ENCODE measurements at regions not wholly inside any gene's neighbourhood (a gene's known extent, or its start where the extent isn't known, plus 50 kb on each side); places are given as distances from the start of the nearest gene placed in this dataset.

DNA sequence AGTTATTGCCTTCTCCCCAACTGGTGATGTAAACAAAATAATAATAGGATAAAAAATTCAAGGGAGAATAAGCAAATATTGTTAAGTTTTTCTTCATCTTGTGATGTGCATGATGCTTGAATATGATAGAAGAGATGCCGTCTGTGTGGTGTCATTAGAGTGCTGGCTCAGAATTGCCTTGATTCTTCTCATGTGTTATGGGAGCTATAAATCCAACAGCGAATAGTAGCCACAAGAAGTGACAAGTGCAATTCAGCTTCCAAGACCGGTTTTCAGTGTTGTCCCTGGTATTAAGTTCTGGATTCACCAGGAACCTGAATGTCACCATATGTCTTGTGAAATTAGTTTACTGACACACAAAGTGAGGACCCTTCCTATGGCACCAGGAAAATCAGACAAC lies 547.0 kb downstream of the NSUN3 start (continued):
- TF ChIP-seq, protein P1, sequence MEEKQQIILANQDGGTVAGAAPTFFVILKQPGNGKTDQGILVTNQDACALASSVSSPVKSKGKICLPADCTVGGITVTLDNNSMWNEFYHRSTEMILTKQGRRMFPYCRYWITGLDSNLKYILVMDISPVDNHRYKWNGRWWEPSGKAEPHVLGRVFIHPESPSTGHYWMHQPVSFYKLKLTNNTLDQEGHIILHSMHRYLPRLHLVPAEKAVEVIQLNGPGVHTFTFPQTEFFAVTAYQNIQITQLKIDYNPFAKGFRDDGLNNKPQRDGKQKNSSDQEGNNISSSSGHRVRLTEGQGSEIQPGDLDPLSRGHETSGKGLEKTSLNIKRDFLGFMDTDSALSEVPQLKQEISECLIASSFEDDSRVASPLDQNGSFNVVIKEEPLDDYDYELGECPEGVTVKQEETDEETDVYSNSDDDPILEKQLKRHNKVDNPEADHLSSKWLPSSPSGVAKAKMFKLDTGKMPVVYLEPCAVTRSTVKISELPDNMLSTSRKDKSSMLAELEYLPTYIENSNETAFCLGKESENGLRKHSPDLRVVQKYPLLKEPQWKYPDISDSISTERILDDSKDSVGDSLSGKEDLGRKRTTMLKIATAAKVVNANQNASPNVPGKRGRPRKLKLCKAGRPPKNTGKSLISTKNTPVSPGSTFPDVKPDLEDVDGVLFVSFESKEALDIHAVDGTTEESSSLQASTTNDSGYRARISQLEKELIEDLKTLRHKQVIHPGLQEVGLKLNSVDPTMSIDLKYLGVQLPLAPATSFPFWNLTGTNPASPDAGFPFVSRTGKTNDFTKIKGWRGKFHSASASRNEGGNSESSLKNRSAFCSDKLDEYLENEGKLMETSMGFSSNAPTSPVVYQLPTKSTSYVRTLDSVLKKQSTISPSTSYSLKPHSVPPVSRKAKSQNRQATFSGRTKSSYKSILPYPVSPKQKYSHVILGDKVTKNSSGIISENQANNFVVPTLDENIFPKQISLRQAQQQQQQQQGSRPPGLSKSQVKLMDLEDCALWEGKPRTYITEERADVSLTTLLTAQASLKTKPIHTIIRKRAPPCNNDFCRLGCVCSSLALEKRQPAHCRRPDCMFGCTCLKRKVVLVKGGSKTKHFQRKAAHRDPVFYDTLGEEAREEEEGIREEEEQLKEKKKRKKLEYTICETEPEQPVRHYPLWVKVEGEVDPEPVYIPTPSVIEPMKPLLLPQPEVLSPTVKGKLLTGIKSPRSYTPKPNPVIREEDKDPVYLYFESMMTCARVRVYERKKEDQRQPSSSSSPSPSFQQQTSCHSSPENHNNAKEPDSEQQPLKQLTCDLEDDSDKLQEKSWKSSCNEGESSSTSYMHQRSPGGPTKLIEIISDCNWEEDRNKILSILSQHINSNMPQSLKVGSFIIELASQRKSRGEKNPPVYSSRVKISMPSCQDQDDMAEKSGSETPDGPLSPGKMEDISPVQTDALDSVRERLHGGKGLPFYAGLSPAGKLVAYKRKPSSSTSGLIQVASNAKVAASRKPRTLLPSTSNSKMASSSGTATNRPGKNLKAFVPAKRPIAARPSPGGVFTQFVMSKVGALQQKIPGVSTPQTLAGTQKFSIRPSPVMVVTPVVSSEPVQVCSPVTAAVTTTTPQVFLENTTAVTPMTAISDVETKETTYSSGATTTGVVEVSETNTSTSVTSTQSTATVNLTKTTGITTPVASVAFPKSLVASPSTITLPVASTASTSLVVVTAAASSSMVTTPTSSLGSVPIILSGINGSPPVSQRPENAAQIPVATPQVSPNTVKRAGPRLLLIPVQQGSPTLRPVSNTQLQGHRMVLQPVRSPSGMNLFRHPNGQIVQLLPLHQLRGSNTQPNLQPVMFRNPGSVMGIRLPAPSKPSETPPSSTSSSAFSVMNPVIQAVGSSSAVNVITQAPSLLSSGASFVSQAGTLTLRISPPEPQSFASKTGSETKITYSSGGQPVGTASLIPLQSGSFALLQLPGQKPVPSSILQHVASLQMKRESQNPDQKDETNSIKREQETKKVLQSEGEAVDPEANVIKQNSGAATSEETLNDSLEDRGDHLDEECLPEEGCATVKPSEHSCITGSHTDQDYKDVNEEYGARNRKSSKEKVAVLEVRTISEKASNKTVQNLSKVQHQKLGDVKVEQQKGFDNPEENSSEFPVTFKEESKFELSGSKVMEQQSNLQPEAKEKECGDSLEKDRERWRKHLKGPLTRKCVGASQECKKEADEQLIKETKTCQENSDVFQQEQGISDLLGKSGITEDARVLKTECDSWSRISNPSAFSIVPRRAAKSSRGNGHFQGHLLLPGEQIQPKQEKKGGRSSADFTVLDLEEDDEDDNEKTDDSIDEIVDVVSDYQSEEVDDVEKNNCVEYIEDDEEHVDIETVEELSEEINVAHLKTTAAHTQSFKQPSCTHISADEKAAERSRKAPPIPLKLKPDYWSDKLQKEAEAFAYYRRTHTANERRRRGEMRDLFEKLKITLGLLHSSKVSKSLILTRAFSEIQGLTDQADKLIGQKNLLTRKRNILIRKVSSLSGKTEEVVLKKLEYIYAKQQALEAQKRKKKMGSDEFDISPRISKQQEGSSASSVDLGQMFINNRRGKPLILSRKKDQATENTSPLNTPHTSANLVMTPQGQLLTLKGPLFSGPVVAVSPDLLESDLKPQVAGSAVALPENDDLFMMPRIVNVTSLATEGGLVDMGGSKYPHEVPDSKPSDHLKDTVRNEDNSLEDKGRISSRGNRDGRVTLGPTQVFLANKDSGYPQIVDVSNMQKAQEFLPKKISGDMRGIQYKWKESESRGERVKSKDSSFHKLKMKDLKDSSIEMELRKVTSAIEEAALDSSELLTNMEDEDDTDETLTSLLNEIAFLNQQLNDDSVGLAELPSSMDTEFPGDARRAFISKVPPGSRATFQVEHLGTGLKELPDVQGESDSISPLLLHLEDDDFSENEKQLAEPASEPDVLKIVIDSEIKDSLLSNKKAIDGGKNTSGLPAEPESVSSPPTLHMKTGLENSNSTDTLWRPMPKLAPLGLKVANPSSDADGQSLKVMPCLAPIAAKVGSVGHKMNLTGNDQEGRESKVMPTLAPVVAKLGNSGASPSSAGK (IDR thresholded peaks at IDR 0.05) = no peak

All from K562 (cell line).